ENCODE measurements at regions not wholly inside any gene's neighbourhood (a gene's known extent, or its start where the extent isn't known, plus 50 kb on each side); places are given as distances from the start of the nearest gene placed in this dataset.

DNA sequence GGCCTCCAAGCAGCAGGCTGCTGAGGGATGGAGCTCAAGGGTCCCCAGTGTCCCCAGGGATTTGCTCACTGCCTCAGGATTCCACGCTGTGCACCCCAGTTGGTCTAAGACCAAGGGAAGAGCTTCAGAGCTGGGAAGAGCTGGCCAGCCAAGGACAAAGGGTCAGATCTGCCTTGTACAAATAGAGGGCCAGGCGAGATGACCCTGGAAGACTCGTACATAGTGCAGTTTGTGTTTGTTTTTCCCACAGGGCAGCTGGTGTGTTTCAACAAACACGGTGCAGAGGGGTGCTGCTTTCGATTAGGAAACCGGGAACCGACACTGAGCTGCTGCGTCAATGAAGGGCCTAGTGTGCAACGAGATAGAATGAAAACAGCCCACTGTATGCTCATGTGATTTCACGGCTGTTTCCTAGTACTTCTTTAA is 56.1 kb upstream of the TRPM1 start:
- no peak overlapping the region for H3K27ac ChIP-seq (ENCODE audit: extremely low read depth, low read depth, low read length)
- no peaks in the 10 kb centered on the region for H3K9me3 ChIP-seq (ENCODE audit: control insufficient read depth, insufficient read depth, low read depth, low read length)
- CTCF ChIA-PET = no interaction called here
- no peaks in the 10 kb centered on the region for H3K36me3 ChIP-seq (ENCODE audit: control insufficient read depth in 2 of 2, insufficient read depth in 1 of 2, low read length in 2 of 2)
- no peak overlapping the region for H3K4me3 ChIP-seq (ENCODE audit: low read depth, low read length)
- POLR2A ChIA-PET = no interaction called here
- no peak for TF ChIP-seq ZNF169 (tag by site-specific recombination; IDR thresholded peaks at IDR 0.05)
- H3K4me1 ChIP-seq (ENCODE audit: control insufficient read depth, insufficient read depth, low read length) = no peaks in the 10 kb centered on the region

GRCh38 chr15:31158858-31159569 is 57.5 kb upstream of the TRPM1 start:
- H3K9me3 ChIP-seq (ENCODE audit: control insufficient read depth, insufficient read depth, low read depth, low read length) = no peaks in the 10 kb centered on the region
- H3K4me1 ChIP-seq (ENCODE audit: control insufficient read depth, insufficient read depth, low read length) = no peaks in the 10 kb centered on the region
- ChIA-PET POLR2A (no interaction called here), CTCF (no interaction called here)
- no peak overlapping the region for H3K27ac ChIP-seq (ENCODE audit: extremely low read depth, low read depth, low read length)
- H3K4me3 ChIP-seq (ENCODE audit: low read depth, low read length) = no peak overlapping the region
- TF ChIP-seq ZNF37A (tag by site-specific recombination; IDR thresholded peaks at IDR 0.05) = no peak
- TF ChIP-seq ZNF677 (tag by site-specific recombination; IDR thresholded peaks at IDR 0.05) = no peak
- TF ChIP-seq, protein P1, sequence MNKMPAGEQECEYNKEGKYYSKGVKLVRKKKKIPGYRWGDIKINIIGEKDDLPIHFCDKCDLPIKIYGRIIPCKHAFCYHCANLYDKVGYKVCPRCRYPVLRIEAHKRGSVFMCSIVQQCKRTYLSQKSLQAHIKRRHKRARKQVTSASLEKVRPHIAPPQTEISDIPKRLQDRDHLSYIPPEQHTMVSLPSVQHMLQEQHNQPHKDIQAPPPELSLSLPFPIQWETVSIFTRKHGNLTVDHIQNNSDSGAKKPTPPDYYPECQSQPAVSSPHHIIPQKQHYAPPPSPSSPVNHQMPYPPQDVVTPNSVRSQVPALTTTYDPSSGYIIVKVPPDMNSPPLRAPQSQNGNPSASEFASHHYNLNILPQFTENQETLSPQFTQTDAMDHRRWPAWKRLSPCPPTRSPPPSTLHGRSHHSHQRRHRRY (tag by site-specific recombination; IDR thresholded peaks at IDR 0.05) = no peak
- TF ChIP-seq ZBTB44 (tag by site-specific recombination; IDR thresholded peaks at IDR 0.05) = no peak
- TF ChIP-seq ZNF513 (tag by site-specific recombination; IDR thresholded peaks at IDR 0.05) = no peak
- TF ChIP-seq ZNF664 (tag by site-specific recombination; IDR thresholded peaks at IDR 0.05) = no peak
- no peak for TF ChIP-seq ZBTB20 (tag by site-specific recombination; IDR thresholded peaks at IDR 0.05)
- no peak for TF ChIP-seq ZSCAN30 (tag by site-specific recombination; IDR thresholded peaks at IDR 0.05)
- TF ChIP-seq ZNF473 (tag by site-specific recombination; IDR thresholded peaks at IDR 0.05) = no peak
- TF ChIP-seq ZNF18 (tag by site-specific recombination; IDR thresholded peaks at IDR 0.05) = no peak
- TF ChIP-seq, protein P2, sequence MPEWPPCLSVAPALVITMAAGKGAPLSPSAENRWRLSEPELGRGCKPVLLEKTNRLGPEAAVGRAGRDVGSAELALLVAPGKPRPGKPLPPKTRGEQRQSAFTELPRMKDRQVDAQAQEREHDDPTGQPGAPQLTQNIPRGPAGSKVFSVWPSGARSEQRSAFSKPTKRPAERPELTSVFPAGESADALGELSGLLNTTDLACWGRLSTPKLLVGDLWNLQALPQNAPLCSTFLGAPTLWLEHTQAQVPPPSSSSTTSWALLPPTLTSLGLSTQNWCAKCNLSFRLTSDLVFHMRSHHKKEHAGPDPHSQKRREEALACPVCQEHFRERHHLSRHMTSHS (tag by site-specific recombination; IDR thresholded peaks at IDR 0.05) = no peak
- no peak for TF ChIP-seq ZNF837 (tag by site-specific recombination; IDR thresholded peaks at IDR 0.05)
- no peak for TF ChIP-seq ZNF529 (tag by site-specific recombination; IDR thresholded peaks at IDR 0.05; ENCODE audit: insufficient replicate concordance)
- no peaks in the 10 kb centered on the region for H3K36me3 ChIP-seq (ENCODE audit: control insufficient read depth in 2 of 2, insufficient read depth in 1 of 2, low read length in 2 of 2)

GRCh38 chr15:31159837-31160236 is 58.3 kb upstream of the TRPM1 start:
- ChIA-PET CTCF (no interaction called here), POLR2A (no interaction called here)
- no peak overlapping the region for H3K4me3 ChIP-seq (ENCODE audit: low read depth, low read length)
- no peak overlapping the region for H3K27ac ChIP-seq (ENCODE audit: extremely low read depth, low read depth, low read length)
- H3K4me1 ChIP-seq (ENCODE audit: control insufficient read depth, insufficient read depth, low read length) = no peaks in the 10 kb centered on the region
- H3K36me3 ChIP-seq (ENCODE audit: control insufficient read depth in 2 of 2, insufficient read depth in 1 of 2, low read length in 2 of 2) = no peaks in the 10 kb centered on the region
- peak; percentile 43; the same call in 1 of the 2 replicates for TF ChIP-seq GLIS1 (tag by site-specific recombination; IDR thresholded peaks at IDR 0.05)
- TF ChIP-seq ZBTB26 (tag by site-specific recombination; optimal IDR thresholded peaks at IDR 0.05) = no peak
- no peaks in the 10 kb centered on the region for H3K9me3 ChIP-seq (ENCODE audit: control insufficient read depth, insufficient read depth, low read depth, low read length)
